ENCODE measurements at regions not wholly inside any gene's neighbourhood (a gene's known extent, or its start where the extent isn't known, plus 50 kb on each side); places are given as distances from the start of the nearest gene placed in this dataset.

DNA sequence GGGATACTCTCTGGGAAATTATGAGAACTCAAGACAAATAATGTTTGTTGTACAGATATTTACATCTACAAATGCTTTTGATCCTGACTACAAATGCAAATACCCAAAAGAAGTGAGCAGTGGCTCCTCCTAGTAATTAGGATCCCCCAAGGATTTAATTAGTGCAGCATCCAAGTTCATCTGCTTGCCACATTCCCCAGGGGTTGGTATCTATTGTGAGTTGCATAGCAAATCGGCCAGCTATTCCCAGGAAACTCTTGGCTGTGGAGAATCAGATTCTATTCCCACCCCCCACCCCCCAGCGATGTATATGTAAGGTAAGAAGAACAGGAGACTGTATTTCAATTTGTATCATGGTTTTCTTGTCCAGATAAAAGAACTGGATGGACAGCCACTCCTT is 725.1 kb upstream of the CDH7 start:
- BruUV-seq (replicated peaks) = no TSS peak
- H3K27me3 ChIP-seq (ENCODE audit: insufficient read depth, low read depth) = no peaks in the 10 kb centered on the region
- ChIA-PET POLR2A (ENCODE audit: unreplicated experiment) (no interaction called here), CTCF (no interaction called here)
- intact Hi-C loops (cut with micrococcal nuclease; ENCODE audit: unreplicated experiment) = no loop called here
- no peaks in the 10 kb centered on the region for H4K20me1 ChIP-seq (ENCODE audit: insufficient read depth)
- H3K36me3 ChIP-seq (ENCODE audit: low read depth) = no peaks in the 10 kb centered on the region
- H2AFZ ChIP-seq = no peak overlapping the region
- no peaks in the 10 kb centered on the region for H3K4me1 ChIP-seq (replicated peaks; ENCODE audit: insufficient read depth)
- DNase-seq = no peak
- H3K9me2 ChIP-seq (ENCODE audit: insufficient read depth) = no peaks in the 10 kb centered on the region
- no peak overlapping the region for H3K4me2 ChIP-seq
- no peaks in the 10 kb centered on the region for H3F3A ChIP-seq (ENCODE audit: insufficient read depth, low read depth)
- H3K4me3 ChIP-seq = no peak overlapping the region
- H3K79me2 ChIP-seq (ENCODE audit: low read depth) = no peaks in the 10 kb centered on the region
- no peaks in the 10 kb centered on the region for H3K9me3 ChIP-seq (ENCODE audit: insufficient read depth, low read depth)
- no peak for TF ChIP-seq CTCF (conservative IDR thresholded peaks at IDR 0.05)
- TF ChIP-seq EZH2 (IDR thresholded peaks at IDR 0.05; ENCODE audit: low read depth) = no peak
- no peak overlapping the region for H3K27ac ChIP-seq

DNA sequence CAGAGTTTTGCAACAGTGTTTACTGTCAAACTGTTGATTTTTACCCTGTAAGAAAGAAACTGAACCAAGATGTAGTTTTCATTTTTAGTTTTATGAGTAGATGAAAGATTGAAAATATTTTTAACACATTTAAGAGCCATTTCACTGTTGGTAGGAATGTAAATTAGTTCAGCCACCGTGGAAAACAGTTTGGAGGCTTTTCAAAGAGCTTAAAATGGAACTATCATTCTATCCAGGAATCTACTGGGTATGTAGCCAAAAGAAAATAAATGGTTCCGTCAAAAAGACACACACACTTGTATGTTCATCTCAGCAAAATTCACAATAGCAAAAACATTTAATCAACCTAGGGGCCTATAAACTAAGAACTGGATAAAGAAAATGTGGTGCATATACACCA is 729.8 kb upstream of the CDH7 start:
- Histone ChIP-seq H3K9me2 (ENCODE audit: insufficient read depth) (no peaks in the 10 kb centered on the region), H3K27ac (no peak overlapping the region), H3K4me3 (no peak overlapping the region)

DNA sequence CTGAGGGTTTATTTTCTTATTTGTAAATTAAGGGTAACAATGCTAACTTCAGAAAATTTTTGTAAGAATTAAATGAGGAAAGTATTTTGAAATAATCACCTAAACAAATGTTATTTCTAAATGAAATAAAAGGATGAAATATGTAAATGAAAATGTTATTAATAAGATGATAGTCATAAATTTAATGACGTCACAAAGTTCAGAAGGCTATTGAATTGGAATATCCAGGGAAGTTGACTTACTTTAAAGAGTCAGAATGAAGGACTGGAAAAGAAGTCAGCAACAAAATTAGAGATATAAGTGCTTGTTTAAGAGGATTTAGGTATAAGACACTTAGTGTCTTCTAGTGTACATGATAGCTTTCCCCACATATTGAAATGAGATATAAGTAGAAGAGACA is 732.6 kb upstream of the CDH7 start:
- no TSS peak for BruUV-seq (replicated peaks)
- no peaks in the 10 kb centered on the region for H3K9me3 ChIP-seq (ENCODE audit: insufficient read depth, low read depth)
- H3K36me3 ChIP-seq (ENCODE audit: low read depth) = no peaks in the 10 kb centered on the region
- TF ChIP-seq CTCF (conservative IDR thresholded peaks at IDR 0.05) (no peak), EZH2 (IDR thresholded peaks at IDR 0.05; ENCODE audit: low read depth) (no peak)
- no peaks in the 10 kb centered on the region for H3K9me2 ChIP-seq (ENCODE audit: insufficient read depth)
- no peaks in the 10 kb centered on the region for H3K27me3 ChIP-seq (ENCODE audit: insufficient read depth, low read depth)
- no peaks in the 10 kb centered on the region for H3K4me1 ChIP-seq (replicated peaks; ENCODE audit: insufficient read depth)
- H3K79me2 ChIP-seq (ENCODE audit: low read depth) = no peaks in the 10 kb centered on the region
- no peak overlapping the region for H2AFZ ChIP-seq
- no peak overlapping the region for H3K27ac ChIP-seq
- no peak overlapping the region for H3K4me2 ChIP-seq
- intact Hi-C loops (cut with micrococcal nuclease; ENCODE audit: unreplicated experiment) = no loop called here
- H3F3A ChIP-seq (ENCODE audit: insufficient read depth, low read depth) = no peaks in the 10 kb centered on the region
- H4K20me1 ChIP-seq (ENCODE audit: insufficient read depth) = no peaks in the 10 kb centered on the region
- no peak for DNase-seq
- H3K4me3 ChIP-seq = no peak overlapping the region
- CTCF ChIA-PET = no interaction called here
- POLR2A ChIA-PET (ENCODE audit: unreplicated experiment) = no interaction called here

More for the DNA sequence above, 729.8 kb upstream of the CDH7 start:
- Histone ChIP-seq H3F3A (ENCODE audit: insufficient read depth, low read depth) (no peaks in the 10 kb centered on the region), H4K20me1 (ENCODE audit: insufficient read depth) (no peaks in the 10 kb centered on the region), H3K9me3 (ENCODE audit: insufficient read depth, low read depth) (no peaks in the 10 kb centered on the region), H3K4me2 (no peak overlapping the region), H3K36me3 (ENCODE audit: low read depth) (no peaks in the 10 kb centered on the region), H2AFZ (no peak overlapping the region), H3K79me2 (ENCODE audit: low read depth) (no peaks in the 10 kb centered on the region), H3K4me1 (replicated peaks; ENCODE audit: insufficient read depth) (no peaks in the 10 kb centered on the region), H3K27me3 (ENCODE audit: insufficient read depth, low read depth) (no peaks in the 10 kb centered on the region)
- DNase-seq = no peak
- intact Hi-C loops (cut with micrococcal nuclease; ENCODE audit: unreplicated experiment) = no loop called here
- POLR2A ChIA-PET (ENCODE audit: unreplicated experiment) = no interaction called here
- TF ChIP-seq EZH2 (IDR thresholded peaks at IDR 0.05; ENCODE audit: low read depth) (no peak), CTCF (conservative IDR thresholded peaks at IDR 0.05) (no peak)
- CTCF ChIA-PET = no interaction called here
- BruUV-seq (replicated peaks) = no TSS peak

All from PC-9 (cell line).